CD1c-positive myeloid dendritic cell (primary cell): ENCODE measurements at regions not wholly inside any gene's neighbourhood (a gene's known extent, or its start where the extent isn't known, plus 50 kb on each side); places are given as distances from the start of the nearest gene placed in this dataset.
A peak's percentile ranks its signal among the peaks of the same experiment; 100 is the strongest.

Source experiments
- DNase-seq: peaks from one replicate; pipeline ENCODE4 v3.0.0-alpha.2; 2016; ENCODE audit errors: extremely low spot score

DNA sequence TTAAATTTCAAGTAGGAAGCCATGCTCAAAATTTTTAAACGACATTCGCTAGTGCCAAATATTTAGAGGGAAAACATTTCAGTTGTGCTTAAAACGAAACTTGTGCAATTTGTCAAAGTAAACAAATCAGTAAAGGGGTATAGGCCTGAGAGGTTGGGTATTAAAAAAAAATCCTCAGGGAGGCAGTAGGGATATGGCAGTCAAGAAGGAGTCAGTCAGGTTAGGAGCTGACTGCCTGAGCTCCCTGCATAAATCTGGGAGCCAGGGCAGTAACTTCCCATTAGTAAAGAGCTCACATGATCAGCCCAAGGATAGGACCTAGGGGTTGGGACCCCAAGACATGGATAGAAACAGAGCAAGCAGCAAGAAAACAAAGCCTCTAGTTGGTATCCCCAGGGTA, 120.7 kb upstream of the STAC start:
- DNase-seq, result no peak

DNA sequence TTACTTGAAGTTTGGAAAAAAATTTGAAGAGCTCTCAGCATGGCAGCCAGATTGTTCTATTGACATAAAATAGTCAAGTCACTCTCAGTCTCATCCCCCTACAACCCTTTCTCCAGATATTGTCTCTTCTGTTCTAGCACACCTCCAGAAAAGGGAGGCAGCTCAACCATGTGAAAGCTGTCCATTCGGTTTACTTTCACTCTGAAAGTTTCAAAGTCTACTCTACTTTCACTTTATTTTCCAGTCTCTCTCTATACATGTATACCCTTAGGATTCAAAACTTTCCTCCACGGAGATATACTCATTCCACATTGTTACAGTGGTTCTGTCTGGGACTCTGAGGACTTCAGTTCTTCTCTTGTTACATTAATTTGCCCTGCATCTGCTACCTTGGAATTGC, 111.0 kb upstream of the STAC start:
- no peak for DNase-seq

DNA sequence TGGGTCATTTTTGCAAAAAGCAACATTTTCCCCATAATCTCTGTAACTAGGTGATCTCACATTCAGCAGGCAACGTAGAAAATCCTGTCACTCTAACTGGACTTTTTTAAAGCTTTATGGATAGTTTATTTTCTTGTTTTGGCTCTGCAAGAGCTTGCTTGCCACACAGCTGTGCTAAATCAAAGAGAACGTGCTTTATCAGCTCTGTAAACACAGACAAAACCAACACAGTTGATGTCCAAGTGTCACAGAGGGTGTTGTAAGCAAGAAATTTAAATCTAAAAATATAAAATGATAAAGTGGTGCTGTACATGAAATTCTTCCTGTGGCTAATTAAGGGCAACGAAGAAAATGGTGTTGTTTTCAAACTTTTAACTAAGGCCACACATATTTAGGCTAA, 97.5 kb upstream of the STAC start:
- no peak for DNase-seq

DNA sequence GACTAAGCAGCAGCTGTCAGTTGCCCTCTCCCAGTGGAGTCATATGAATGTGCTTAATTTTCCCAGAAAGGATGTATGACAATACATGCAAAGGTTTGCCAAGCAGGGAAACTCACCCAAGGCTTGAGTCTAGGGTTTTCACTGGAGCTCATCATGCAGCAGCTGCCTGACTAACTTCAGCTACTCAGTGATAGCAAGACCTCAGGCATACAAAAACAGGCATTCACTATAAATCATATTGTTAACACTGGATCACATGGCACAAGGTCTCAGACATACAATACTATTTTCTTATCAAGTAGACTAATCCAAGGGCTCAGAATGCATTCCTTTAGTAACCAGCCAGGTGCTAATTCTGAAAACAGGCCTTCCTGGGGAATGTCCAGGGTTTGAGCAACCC, 85.0 kb upstream of the STAC start:
- DNase-seq, result no peak

DNA sequence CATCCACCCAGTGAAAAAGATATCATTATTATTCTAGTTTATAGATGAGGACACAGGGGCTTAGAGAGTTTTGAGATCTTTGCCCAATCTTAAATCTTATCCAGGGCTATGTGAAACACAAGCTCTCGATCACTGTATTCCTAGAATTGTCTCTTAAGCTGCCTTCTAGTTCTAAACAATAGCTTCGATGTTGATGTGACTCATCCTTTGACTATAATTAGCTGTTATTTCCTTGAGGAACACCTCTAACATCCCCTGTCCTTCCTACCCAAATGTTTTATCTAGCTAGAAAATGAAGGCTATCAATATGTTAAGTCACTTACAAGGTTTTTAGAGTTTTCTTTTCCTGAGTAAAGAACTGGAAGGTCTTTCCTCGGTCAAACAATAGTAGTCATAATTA, 83.1 kb upstream of the STAC start:
- no peak for DNase-seq

DNA sequence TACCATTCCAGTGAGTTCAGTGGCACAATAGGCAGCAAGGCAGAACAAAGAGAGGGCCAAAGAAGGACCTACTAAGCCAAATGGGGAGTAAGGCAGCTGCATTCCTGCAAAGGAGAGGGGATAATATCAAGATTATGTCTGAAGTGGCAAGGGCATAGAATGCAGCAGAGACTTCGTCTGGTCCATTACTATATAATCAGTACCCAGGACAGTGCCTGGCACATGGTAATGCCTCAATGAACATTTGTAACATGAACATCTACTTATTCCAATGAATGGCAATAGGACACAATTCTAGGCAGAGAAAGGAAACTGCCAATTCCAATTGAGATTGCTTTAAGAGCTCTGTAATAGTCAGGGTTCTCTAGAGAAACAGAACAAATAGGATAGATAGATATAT, 82.1 kb upstream of the STAC start:
- no peak for DNase-seq

DNA sequence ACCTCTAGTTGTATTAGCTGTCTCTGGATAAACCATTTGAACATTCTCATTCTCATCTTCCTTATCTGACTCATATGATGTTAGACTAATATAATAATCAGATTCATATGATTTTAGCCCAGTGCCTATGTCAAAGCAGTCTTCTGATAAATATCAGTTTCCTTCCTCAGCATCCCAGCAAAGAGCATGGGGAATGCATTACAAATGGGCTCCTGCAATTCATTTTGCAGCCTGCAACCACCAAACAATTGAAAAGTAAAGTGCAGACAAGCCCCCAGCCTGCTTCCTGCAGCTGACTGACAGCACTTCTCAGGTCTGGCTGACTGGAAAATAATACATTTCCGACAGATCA, 78.2 kb upstream of the STAC start:
- DNase-seq, result no peak

DNA sequence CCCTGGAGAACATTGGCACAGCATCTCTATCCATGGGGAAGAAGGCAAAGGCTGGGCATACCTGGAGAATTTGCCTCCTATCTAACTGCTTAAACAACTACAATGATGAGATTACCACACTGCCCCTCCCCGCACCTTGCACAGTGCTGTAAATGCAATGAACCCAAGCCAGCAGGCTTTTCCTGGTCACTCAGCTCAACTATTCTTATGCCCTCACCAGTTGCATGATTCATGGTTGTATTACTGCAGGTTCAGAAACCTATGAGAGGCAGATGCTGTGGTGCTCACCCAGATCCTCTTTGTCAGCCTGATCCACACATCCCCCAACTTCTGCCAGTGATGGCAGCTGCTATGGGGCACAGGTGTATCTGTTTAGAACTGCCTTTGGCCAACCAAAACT, 77.7 kb upstream of the STAC start:
- DNase-seq, result no peak

DNA sequence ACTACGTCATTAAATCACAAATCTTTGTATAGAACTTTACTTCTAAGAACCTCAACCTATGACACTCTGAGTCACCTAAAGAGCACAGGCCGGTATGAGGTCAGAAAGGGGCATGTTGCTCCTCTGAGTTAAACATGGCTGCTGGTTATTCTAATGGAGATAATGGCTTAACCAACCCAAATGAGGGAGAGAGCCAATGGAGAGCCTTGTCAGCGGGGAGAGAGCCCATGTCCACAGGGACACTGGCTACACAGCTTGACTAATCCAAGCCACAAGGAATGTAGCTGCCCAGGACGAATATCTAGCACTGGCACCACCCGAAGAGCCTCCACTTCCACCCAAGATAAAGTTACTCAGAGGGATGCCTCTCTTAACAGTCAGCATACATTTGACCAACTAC, 77.0 kb upstream of the STAC start:
- DNase-seq, result no peak

DNA sequence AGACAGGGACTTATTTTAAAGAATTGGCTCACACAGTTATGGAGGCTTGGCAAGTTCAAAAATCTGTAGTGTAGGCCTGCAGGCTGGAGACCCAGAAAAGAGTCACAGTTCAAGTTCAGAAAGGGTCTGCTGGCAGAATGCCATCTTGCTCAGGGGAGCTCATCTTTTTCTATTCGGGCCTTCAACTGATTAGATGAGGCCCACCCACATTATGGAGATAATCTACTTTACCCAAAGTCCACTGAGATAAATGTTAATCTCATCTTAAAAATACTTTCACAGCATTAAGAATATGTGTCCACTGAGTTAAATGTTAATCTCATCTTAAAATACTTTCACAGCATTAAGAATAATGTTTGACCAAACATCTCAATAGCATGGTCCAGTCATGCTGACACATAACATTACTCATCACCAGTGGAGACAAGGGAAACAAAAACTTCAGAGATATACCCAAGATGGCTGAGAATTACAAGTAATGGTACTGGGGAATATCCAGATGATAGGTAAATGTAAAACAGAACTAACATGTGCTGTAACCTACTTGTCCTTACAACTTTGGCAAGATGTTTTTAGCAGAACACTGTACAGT, 74.3 kb upstream of the STAC start:
- no peak for DNase-seq

DNA sequence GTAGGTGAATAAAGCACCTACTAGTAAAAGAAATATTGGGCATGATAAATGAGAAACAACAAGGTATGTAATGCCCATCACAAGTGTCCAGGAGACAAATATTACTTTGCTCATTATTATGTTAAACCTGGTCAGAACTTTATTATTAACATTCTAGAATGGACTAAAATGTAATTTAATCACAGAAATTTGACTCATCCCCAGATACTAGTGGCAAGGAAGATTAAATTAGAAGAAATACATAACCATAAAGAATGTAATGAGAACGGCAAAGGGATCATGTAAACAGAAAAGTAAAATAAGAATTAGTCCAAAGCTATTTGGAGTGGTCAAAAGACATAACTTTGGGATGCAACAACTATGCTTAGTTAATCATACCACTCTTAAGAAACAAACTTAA, 71.2 kb upstream of the STAC start:
- no peak for DNase-seq

DNA sequence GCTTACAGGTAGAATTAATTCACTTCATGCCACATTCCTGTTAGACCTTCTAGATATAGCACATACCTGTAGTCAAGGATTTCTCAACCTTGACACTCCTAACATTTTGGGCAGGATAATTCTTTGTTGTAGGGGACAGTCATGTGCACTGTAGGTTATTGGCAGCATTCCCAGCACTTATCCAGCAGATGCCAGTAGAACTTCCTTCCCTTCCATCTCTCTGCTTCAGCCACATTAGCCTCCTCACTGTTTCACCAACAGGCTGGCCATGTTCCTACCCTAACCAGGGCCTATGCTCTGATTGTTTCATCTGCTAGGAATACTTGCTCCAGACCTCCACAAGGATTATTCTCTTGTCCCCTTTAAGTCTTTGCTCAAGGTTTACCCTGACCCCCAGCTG, 68.0 kb upstream of the STAC start:
- DNase-seq, result no peak

DNA sequence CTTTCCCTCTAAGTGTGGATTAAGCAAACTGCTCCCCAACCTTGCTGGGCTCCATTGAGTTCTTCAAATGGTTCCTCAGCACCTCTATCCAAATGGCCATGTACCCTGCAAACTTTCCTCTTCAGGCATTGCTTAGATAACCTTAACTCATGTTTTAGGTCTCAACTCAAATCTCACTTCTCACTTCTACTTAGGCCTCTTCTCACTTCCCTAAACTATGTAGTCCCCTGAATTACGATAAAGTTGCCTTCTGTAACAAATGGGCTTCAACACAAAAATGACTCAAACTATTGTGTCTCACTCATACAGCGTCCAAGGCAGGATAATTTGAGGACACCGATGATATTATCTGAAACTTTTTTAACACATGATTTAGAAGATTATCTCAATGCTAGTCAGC, 62.4 kb upstream of the STAC start:
- DNase-seq, result peak; percentile 37

DNA sequence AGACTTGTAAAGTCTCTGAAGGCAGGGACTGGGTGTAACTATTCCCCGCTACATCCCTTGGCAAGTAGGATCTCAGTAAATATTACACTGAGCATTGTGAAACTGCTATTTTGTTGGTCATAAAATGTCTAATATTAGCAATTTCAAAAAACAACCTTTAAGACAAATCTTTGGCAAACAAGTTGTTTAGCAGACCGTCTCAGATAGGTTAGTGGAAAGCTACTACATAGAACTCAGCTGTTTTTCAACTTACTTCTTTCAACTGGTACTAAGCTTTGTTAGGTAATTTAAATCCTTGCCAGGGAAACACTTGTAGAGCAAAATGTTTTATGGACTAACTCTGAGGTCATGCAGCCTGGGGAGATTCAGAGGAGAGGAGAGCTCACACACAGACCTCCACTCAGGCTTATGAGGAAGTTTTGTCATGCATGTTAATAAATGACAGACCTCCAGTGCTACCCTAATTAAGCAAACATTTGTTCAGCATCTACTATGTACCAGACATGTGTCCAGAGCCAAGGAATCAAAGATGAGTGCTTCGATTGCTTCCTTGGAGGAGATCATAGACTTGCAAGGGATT, 61.6 kb upstream of the STAC start:
- DNase-seq, result no peak

DNA sequence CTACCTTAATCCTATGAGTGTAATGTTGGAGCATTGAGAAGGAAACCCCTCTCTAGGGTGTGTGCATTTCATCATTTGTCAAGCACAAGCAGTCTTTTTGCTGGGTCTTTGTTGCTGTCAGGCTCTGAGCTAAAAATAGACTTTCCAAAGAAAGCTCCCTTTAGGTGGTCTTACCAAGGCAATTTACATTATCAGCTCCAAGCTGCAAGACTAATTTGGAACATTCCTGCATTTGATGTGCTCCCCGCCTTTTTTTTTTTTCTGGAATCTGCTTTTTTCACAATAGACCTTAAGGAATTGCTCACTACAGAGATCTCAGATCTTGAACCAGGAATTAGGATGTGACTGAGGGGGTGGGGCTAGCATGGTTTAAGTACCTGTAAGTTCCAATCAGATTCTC, 60.6 kb upstream of the STAC start:
- DNase-seq, result no peak
